Transverse colon (tissue), 4 donors: ENCODE measurements at regions not wholly inside any gene's neighbourhood (a gene's known extent, or its start where the extent isn't known, plus 50 kb on each side); places are given as distances from the start of the nearest gene placed in this dataset.

ENCODE experiments used
- DNase-seq: peaks from one replicate; pipeline ENCODE4 v3.0.0-alpha.2; 2019
- H3K27ac ChIP-seq, 4 donors: fragments of 200-600 bp; sonication (generic); 2 replicates each; pipeline ENCODE4 v1.5.1; 2016 to 2018; ENCODE audit warnings: inconsistent platforms in 4 of 4
- H3K27me3 ChIP-seq: fragments of 200-600 bp; sonication (generic); 2 replicates; pipeline ENCODE4 v1.5.1; 2017; ENCODE audit warnings: inconsistent platforms
- H3K36me3 ChIP-seq, 4 donors: fragments of 200-600 bp; sonication (generic); 2 replicates each; pipeline ENCODE4 v1.5.1; 2017 to 2019; ENCODE audit warnings: inconsistent platforms in 4 of 4
- H3K4me1 ChIP-seq, 4 donors: fragments of 200-600 bp; sonication (generic); 2 replicates each; pipeline ENCODE4 v1.5.1; 2017 to 2020; ENCODE audit warnings: inconsistent platforms in 4 of 4
- H3K4me3 ChIP-seq, 4 donors: fragments of 200-600 bp; sonication (generic); 1 replicate in 1 of 4; 2 replicates in 3 of 4; pipeline versions ENCODE4 v1.5.1 to v1.6.1; 2017 to 2019; ENCODE audit warnings: inconsistent platforms in 4 of 4
- H3K9me3 ChIP-seq, 2 donors: fragments of 200-600 bp; sonication (generic); 2 replicates each; pipeline ENCODE4 v1.5.1; 2017 to 2019; ENCODE audit warnings: inconsistent platforms in 2 of 2
- EP300 ChIP-seq: sonication (generic); formaldehyde crosslinking; IDR thresholded peaks from one replicate; pipeline ENCODE4 v1.6.1; 2017; ENCODE audit warnings: antibody characterized with exemption, low read depth
- POLR2A ChIP-seq: fragments of 450-650 bp; IDR thresholded peaks from one replicate; pipeline ENCODE4 v1.6.1; 2016; ENCODE audit warnings: antibody characterized with exemption, mild to moderate bottlenecking, moderate library complexity
- POLR2AphosphoS5 ChIP-seq, 3 donors: sonication (generic); formaldehyde crosslinking; IDR thresholded peaks; one replicate each; pipeline ENCODE4 v1.6.1; 2016; ENCODE audit warnings: antibody characterized with exemption in 3 of 3
- WGBS, 2 donors: methylation state at CpG; one replicate each; pipeline ENCODE4 v1.1.5; 2018; ENCODE audit warnings: low coverage in 1 of 2; 5-methylcytosine and 5-hydroxymethylcytosine counted together
- in situ Hi-C, 4 donors: fragments of 200-750 bp; cut with MboI; loops; one replicate each; pipeline versions ENCODE4 v1.15.0 to v1.15.1; 2017; ENCODE audit warnings: low sequenced_read_pairs in 3 of 4, low pct_ligation_motif_present in 1 of 4, low pct_unique_long_range_greater_than_20kb in 1 of 4
- intact Hi-C: fragments of 100-400 bp; cut with DNase I; formaldehyde crosslinking; loops from one replicate; pipeline ENCODE4 v1.15.1; 2023; ENCODE audit warnings: low total_unique reads
- TF ChIP-seq, protein P1 (sequence below), 5 experiments: fragments of 200-600 bp in 3 of 5; fragments of 450-650 bp in 2 of 5; sonication (generic) in 3 of 5; IDR thresholded peaks; 1 replicate in 2 of 5; 2 replicates in 3 of 5; pipeline ENCODE4 v1.5.1; 2016 to 2017; ENCODE audit warnings: antibody characterized with exemption in 5 of 5, inconsistent platforms in 3 of 5, mild to moderate bottlenecking in 2 of 5, moderate library complexity in 1 of 5

DNA sequence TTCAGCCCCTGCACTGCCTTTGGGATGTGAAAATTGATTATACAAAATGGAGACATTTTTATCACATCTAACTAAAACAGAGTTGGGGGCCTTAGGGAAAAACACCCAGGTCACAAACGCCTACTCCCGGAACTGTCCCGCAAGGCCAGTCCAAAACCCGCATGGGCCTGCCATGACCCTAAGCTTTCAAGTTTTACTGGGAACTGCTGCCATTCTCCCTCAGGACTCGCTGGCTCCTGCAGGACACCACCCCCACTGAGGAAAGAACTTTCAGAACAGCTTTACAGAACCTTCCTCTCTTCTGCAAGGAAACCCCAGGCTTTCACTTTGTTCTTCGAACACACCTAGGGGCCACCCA is 320.4 kb upstream of the HS6ST1 start:
- H3K4me1 ChIP-seq: no peaks in the 10 kb centered on the region
- no peak overlapping the region for H3K27ac ChIP-seq
- no peak overlapping the region for H3K4me3 ChIP-seq
- 91 to 100% methylated on average over 1 to 6 of the region's 6 CpGs for WGBS, 2 donors
- in situ Hi-C loops (no loop called here), intact Hi-C loops (no loop called here)
- TF ChIP-seq, protein P1, sequence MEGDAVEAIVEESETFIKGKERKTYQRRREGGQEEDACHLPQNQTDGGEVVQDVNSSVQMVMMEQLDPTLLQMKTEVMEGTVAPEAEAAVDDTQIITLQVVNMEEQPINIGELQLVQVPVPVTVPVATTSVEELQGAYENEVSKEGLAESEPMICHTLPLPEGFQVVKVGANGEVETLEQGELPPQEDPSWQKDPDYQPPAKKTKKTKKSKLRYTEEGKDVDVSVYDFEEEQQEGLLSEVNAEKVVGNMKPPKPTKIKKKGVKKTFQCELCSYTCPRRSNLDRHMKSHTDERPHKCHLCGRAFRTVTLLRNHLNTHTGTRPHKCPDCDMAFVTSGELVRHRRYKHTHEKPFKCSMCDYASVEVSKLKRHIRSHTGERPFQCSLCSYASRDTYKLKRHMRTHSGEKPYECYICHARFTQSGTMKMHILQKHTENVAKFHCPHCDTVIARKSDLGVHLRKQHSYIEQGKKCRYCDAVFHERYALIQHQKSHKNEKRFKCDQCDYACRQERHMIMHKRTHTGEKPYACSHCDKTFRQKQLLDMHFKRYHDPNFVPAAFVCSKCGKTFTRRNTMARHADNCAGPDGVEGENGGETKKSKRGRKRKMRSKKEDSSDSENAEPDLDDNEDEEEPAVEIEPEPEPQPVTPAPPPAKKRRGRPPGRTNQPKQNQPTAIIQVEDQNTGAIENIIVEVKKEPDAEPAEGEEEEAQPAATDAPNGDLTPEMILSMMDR (IDR thresholded peaks at IDR 0.05): no peak
- TF ChIP-seq POLR2AphosphoS5 (IDR thresholded peaks at IDR 0.05): no peak
- TF ChIP-seq EP300: no peak
- no peak for TF ChIP-seq POLR2A
- H3K36me3 ChIP-seq: no peaks in the 10 kb centered on the region
- no peaks in the 10 kb centered on the region for H3K9me3 ChIP-seq
- DNase-seq: no peak
- H3K27me3 ChIP-seq: no peaks in the 10 kb centered on the region

DNA sequence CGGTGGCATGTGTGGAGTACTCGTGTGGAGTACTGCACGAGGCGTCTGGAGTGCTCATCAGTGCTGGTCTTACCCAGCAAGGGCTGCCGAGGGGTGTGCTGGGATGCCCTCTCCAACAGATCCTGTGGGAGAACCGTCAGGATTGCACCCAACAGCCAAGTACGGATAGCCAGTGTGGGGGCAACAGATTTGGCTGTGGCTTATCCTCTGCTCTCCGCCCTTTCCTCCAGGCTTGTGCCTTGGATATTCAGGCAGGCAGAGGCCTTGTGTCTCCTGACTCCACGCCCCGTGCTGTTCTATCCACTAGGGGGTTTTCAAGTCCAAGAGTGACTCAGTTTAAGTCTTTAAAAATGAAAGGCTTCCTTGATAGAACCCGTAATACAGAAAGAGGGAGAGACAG is 321.0 kb upstream of the HS6ST1 start:
- Histone ChIP-seq H3K27me3 (no peaks in the 10 kb centered on the region), H3K27ac (no peak overlapping the region), H3K4me1 (no peaks in the 10 kb centered on the region), H3K9me3 (no peaks in the 10 kb centered on the region), H3K4me3 (no peak overlapping the region), H3K36me3 (no peaks in the 10 kb centered on the region)
- in situ Hi-C loops: no loop called here
- intact Hi-C loops: no loop called here
- WGBS, 2 donors: 82 to 88% methylated on average over 4 to 11 of the region's 11 CpGs
- no peak for DNase-seq
- TF ChIP-seq POLR2A: no peak
- TF ChIP-seq, protein P1 (IDR thresholded peaks at IDR 0.05): no peak
- TF ChIP-seq POLR2AphosphoS5 (IDR thresholded peaks at IDR 0.05): no peak
- no peak for TF ChIP-seq EP300

DNA sequence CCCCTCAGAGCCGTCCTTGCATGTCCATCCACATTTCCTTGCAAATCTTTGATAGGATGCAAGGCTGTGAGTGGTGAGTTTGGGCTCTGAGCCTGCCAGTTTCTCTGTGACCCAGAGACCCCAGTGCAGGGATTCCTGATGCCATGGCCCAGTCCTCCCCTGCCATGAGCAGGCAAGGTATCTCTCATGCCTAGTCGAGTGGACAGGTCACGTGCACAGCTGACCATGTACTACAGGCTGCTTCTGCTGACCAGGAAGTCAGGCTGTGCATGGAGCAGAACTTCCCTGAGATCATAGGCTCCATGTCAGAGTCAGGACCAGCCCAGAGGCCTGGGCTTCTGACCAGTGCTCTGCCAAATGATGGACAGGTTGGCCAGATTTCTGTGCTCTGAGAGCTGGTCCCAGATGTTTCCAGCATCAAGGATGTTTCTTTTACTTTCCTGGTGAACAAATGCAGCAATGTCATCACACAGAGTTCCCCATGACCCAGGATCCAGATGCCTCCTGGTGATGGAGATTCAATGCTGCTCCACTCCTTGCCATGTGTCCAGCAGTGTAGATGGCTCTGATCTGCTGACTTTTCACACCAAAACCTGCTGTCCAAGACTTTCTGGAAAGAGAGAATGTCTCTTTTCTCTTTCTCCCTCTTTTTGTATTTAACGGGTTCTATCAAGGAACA is 321.6 kb upstream of the HS6ST1 start:
- in situ Hi-C loops (no loop called here), intact Hi-C loops (no loop called here)
- H3K36me3 ChIP-seq: no peaks in the 10 kb centered on the region
- WGBS, 2 donors: 77 to 82% methylated on average over 1 to 4 of the region's 4 CpGs
- H3K4me3 ChIP-seq: no peak overlapping the region
- H3K27ac ChIP-seq: no peak overlapping the region
- H3K4me1 ChIP-seq: no peaks in the 10 kb centered on the region
- DNase-seq: no peak
- H3K9me3 ChIP-seq: no peaks in the 10 kb centered on the region
- no peak for TF ChIP-seq EP300
- TF ChIP-seq, protein P1 (IDR thresholded peaks at IDR 0.05): no peak
- TF ChIP-seq POLR2A: no peak
- no peak for TF ChIP-seq POLR2AphosphoS5 (IDR thresholded peaks at IDR 0.05)
- no peaks in the 10 kb centered on the region for H3K27me3 ChIP-seq

GRCh38 chr2:128640845-128641360 is 322.2 kb upstream of the HS6ST1 start:
- H3K27ac ChIP-seq: no peak overlapping the region
- no peaks in the 10 kb centered on the region for H3K9me3 ChIP-seq
- H3K4me1 ChIP-seq: no peaks in the 10 kb centered on the region
- H3K4me3 ChIP-seq: no peak overlapping the region
- no peaks in the 10 kb centered on the region for H3K36me3 ChIP-seq
- DNase-seq: no peak
- no peaks in the 10 kb centered on the region for H3K27me3 ChIP-seq
- in situ Hi-C loops (no loop called here), intact Hi-C loops (no loop called here)
- WGBS, 2 donors: 43 to 70% methylated on average over 1 to 6 of the region's 6 CpGs
- TF ChIP-seq EP300 (no peak), POLR2A (no peak), POLR2AphosphoS5 (IDR thresholded peaks at IDR 0.05) (no peak)
- TF ChIP-seq, protein P1 (IDR thresholded peaks at IDR 0.05): no peak
